ENCODE measurements at regions not wholly inside any gene's neighbourhood (a gene's known extent, or its start where the extent isn't known, plus 50 kb on each side); places are given as distances from the start of the nearest gene placed in this dataset.

- no peak for TF ChIP-seq POU2F2 (IDR thresholded peaks at IDR 0.05; ENCODE audit: borderline replicate concordance, low read depth, low read length)
These were observed 359.2 kb downstream of the LRATD1 start (continued) for GRCh38 chr2:14991723-14992122.

GRCh38 chr2:14994721-14995120 lies 362.2 kb downstream of the LRATD1 start:
- in situ Hi-C loops (cut with MboI) = no loop called here
- Histone ChIP-seq H3K4me2 (ENCODE audit: control insufficient read depth, insufficient read depth) (no peak overlapping the region), H4K20me1 (ENCODE audit: control insufficient read depth, insufficient read depth) (no peaks in the 10 kb centered on the region), H3K27ac (ENCODE audit: control insufficient read depth, insufficient read depth) (no peak overlapping the region), H3K79me2 (ENCODE audit: control insufficient read depth, insufficient read depth, low read length) (no peaks in the 10 kb centered on the region), H3K9me3 (replicated peaks; ENCODE audit: control insufficient read depth, insufficient read depth, low read length) (no peaks in the 10 kb centered on the region), H2AFZ (ENCODE audit: control insufficient read depth, low read depth, low read length) (no peak overlapping the region), H3K36me3 (ENCODE audit: control insufficient read depth in 2 of 2, insufficient read depth in 2 of 2, low read length in 1 of 2) (no peaks in the 10 kb centered on the region), H3K9ac (ENCODE audit: control insufficient read depth, insufficient read depth, low read length) (no peak overlapping the region), H3K4me3 (no peak overlapping the region), H3K27me3 (replicated peaks in 1 of 2; ENCODE audit: control insufficient read depth in 2 of 2, insufficient read depth in 2 of 2, low read length in 1 of 2) (no peaks in the 10 kb centered on the region), H3K4me1 (ENCODE audit: control insufficient read depth, insufficient read depth, low read length) (no peaks in the 10 kb centered on the region)
- RAD21 ChIA-PET (ENCODE audit: unreplicated experiment) = no interaction called here
- 62% methylated on average over 4 of the region's 4 CpGs for WGBS (ENCODE audit: insufficient coverage, insufficient replicate concordance, low lambda C conversion rate, missing lambda C conversion rate)
- FAIRE-seq (no peak), ATAC-seq (no peak), DNase-seq (ENCODE audit: low read depth, low spot score) (no peak)
- BruUV-seq (replicated peaks) = no TSS peak
- SMC1A ChIA-PET (ENCODE audit: uncharacterized antibody, unreplicated experiment) = interaction anchor here (1.2 kb wide), 1 partner anchor 20 kb away, joined by 4 read pairs; no protein-coding TSS in a partner anchor
- POLR2A ChIA-PET = no interaction called here
- intact Hi-C loops (cut with micrococcal nuclease; ENCODE audit: unreplicated experiment) = no loop called here
- CTCF ChIA-PET = no interaction called here
- no peak for TF ChIP-seq JUND (IDR thresholded peaks at IDR 0.05; ENCODE audit: low read depth, low read length)
- TF ChIP-seq HDGF (IDR thresholded peaks at IDR 0.05) = no peak
- TF ChIP-seq REST (IDR thresholded peaks at IDR 0.05; ENCODE audit: low read depth, low read length) = no peak
- TF ChIP-seq CHD2 (IDR thresholded peaks at IDR 0.05; ENCODE audit: borderline replicate concordance, low read depth, low read length) = no peak
- TF ChIP-seq SKIL (IDR thresholded peaks at IDR 0.05; ENCODE audit: low read depth, poor library complexity, severe bottlenecking) = no peak
- TF ChIP-seq CHD1 (IDR thresholded peaks at IDR 0.05; ENCODE audit: low read depth, low read length) = no peak
- no peak for TF ChIP-seq EGR1 (IDR thresholded peaks at IDR 0.05; ENCODE audit: borderline replicate concordance in 1 of 2, low read depth in 2 of 2, low read length in 2 of 2)
- TF ChIP-seq CBX5 (IDR thresholded peaks at IDR 0.05; ENCODE audit: low read depth) = no peak
- TF ChIP-seq SPI1 (IDR thresholded peaks at IDR 0.05; ENCODE audit: borderline replicate concordance, insufficient read depth, low read depth, low read length) = no peak
- TF ChIP-seq SIX5 (IDR thresholded peaks at IDR 0.05; ENCODE audit: low read depth, low read length, severe bottlenecking) = no peak
- no peak for TF ChIP-seq ESRRA (IDR thresholded peaks at IDR 0.05; ENCODE audit: low read length)
- no peak for TF ChIP-seq MYB (IDR thresholded peaks at IDR 0.05; ENCODE audit: borderline replicate concordance, low read depth, low read length)
- no peak for TF ChIP-seq BMI1 (IDR thresholded peaks at IDR 0.05; ENCODE audit: borderline replicate concordance)
- no peak for TF ChIP-seq CTCF (IDR thresholded peaks at IDR 0.05 in 2 of 3, conservative IDR thresholded peaks at IDR 0.05 in 1 of 3; ENCODE audit: control insufficient read depth in 2 of 3, extremely low read depth in 1 of 3, insufficient read depth in 1 of 3, low read depth in 3 of 3, low read length in 3 of 3)

Data from GM12878 (cell line).